GM18511 (cell line): ENCODE measurements at regions not wholly inside any gene's neighbourhood (a gene's known extent, or its start where the extent isn't known, plus 50 kb on each side); places are given as distances from the start of the nearest gene placed in this dataset.
"Not testable (repeated sequence)": the region's sequence is repeated elsewhere in the genome, so short reads cannot be mapped to it uniquely, and the experiment has no call there.

Experiments used
- ATAC-seq: cut with Tn5 transposase; IDR thresholded peaks from one replicate; pipeline ENCODE4 v1.9.1; 2021; ENCODE audit warnings: mild to moderate bottlenecking, moderate library complexity; ENCODE audit not compliant: unreplicated experiment

GRCh38 chr4:117014236-117014635, 71.1 kb downstream of the TRAM1L1 start:
- ATAC-seq: no peak

GRCh38 chr4:117010671-117011070, 74.7 kb downstream of the TRAM1L1 start:
- ATAC-seq: no peak

- ATAC-seq: peak; percentile 95
Observed at GRCh38 chr4:117001077-117001476, 84.3 kb downstream of the TRAM1L1 start.

- no peak for ATAC-seq
Observed at GRCh38 chr4:116982656-116983055, 102.7 kb downstream of the TRAM1L1 start.

- not testable (repeated sequence) for ATAC-seq
Observed at GRCh38 chr4:116980436-116980835, 104.9 kb downstream of the TRAM1L1 start.

GRCh38 chr4:116959045-116959444, 126.3 kb downstream of the TRAM1L1 start:
- ATAC-seq: no peak

GRCh38 chr4:116953947-116954346, 131.4 kb downstream of the TRAM1L1 start:
- ATAC-seq: no peak

GRCh38 chr4:116952530-116953136, 132.7 kb downstream of the TRAM1L1 start:
- ATAC-seq: no peak

- ATAC-seq: no peak
Observed at GRCh38 chr4:116949856-116950255, 135.5 kb downstream of the TRAM1L1 start.

- ATAC-seq: no peak
Observed at GRCh38 chr4:116942315-116942714, 143.1 kb downstream of the TRAM1L1 start.

- ATAC-seq: no peak
Observed at GRCh38 chr4:116930329-116930728, 155.0 kb downstream of the TRAM1L1 start.

GRCh38 chr4:116926631-116927295, 158.6 kb downstream of the TRAM1L1 start:
- peak; percentile 45 for ATAC-seq

GRCh38 chr4:116925900-116926457, 159.4 kb downstream of the TRAM1L1 start:
- ATAC-seq: peak; percentile 8

GRCh38 chr4:116923389-116923788, 162.0 kb downstream of the TRAM1L1 start:
- ATAC-seq: no peak

GRCh38 chr4:116913451-116913850, 171.9 kb downstream of the TRAM1L1 start:
- no peak for ATAC-seq

- ATAC-seq: no peak
Observed at GRCh38 chr4:116906758-116907157, 178.6 kb downstream of the TRAM1L1 start.

- no peak for ATAC-seq
Observed at GRCh38 chr4:116899561-116899960, 185.8 kb downstream of the TRAM1L1 start.

- ATAC-seq: no peak
Observed at GRCh38 chr4:116885579-116885978, 199.8 kb downstream of the TRAM1L1 start.

- no peak for ATAC-seq
Observed at GRCh38 chr4:116882503-116882902, 202.9 kb downstream of the TRAM1L1 start.

GRCh38 chr4:116881077-116881476, 204.3 kb downstream of the TRAM1L1 start:
- ATAC-seq: peak; percentile 79

- peak; percentile 63 for ATAC-seq
Observed at GRCh38 chr4:116880625-116881024, 204.8 kb downstream of the TRAM1L1 start.

- ATAC-seq: no peak
Observed at GRCh38 chr4:116878280-116878679, 207.1 kb downstream of the TRAM1L1 start.
